Left colon (tissue), 2 donors: ENCODE measurements at regions not wholly inside any gene's neighbourhood (a gene's known extent, or its start where the extent isn't known, plus 50 kb on each side); places are given as distances from the start of the nearest gene placed in this dataset.

ENCODE experiments used
- ATAC-seq: fragments of 200-7000 bp; cut with Tn5 transposase; one replicate; pipeline ENCODE4 v1.9.1; 2020; ENCODE audit warnings: mild to moderate bottlenecking, moderate library complexity
- DNase-seq, 2 donors: peaks; one replicate each; pipeline ENCODE4 v3.0.0-alpha.2; 2020
- intact Hi-C, 2 donors: fragments of 100-400 bp; cut with DNase I in 1 of 2; cut with micrococcal nuclease in 1 of 2; formaldehyde crosslinking; loops; one replicate each; pipeline versions ENCODE4 v1.11.2 to v1.14.0; 2022; cut with DNase I, micrococcal nuclease
- donor health status: DM: no; HTN: no; CAD: no.
- donor health status: DM: yes; HTN: yes; CAD: no.

DNA sequence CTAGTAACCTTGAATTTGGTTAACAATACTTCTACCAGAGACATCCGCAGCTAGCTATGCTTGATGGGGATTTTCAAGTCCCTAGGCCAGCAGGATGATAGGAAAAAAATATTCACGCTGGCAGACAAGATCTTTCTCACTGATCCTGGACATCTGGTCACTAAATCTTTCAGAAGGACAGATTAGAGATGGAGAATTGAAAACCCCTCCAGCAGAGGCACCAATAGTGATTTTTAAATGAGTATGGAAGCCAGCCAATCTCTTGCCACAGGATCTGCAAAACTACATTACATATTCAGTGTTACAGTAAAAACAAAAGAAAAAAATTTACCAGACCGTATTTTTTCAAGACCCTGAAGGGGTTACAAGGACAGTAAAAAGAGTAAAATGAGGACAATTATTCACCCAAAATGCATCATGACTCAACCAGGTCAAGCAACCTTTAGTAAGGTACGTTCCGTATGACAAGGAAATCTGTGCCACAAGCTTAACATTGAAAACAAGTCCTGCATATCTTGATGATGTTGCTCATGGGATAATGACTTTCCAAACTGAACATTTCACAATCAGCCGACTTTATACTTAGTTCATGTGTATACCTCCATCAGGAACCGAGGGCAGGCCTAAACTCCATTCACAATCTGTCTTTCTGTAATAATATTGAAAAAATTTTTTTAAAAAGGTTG is 239.5 kb downstream of the GXYLT1 start:
- DNase-seq (no peak), ATAC-seq (no peak)
- intact Hi-C loops: no loop called here

DNA sequence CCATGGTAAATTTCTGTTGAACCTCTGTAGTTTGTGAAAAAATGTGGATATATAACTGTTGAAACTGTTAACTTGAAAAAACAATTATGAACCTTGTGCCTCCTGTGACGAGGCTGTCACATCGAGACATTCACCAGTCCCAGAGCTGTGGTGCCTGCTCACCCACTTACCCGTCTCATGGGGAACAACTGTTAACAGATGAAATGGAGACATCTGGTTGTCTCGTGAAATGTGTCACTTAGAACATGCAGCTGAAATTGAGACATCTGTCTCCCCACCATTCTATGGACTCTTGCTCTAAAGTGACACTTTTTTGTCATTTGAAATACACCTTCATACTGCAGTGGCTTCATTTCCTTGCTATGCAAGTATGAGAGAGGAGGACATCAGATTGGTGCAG is 240.6 kb downstream of the GXYLT1 start:
- ATAC-seq: no peak
- intact Hi-C loops: no loop called here
- DNase-seq: no peak

DNA sequence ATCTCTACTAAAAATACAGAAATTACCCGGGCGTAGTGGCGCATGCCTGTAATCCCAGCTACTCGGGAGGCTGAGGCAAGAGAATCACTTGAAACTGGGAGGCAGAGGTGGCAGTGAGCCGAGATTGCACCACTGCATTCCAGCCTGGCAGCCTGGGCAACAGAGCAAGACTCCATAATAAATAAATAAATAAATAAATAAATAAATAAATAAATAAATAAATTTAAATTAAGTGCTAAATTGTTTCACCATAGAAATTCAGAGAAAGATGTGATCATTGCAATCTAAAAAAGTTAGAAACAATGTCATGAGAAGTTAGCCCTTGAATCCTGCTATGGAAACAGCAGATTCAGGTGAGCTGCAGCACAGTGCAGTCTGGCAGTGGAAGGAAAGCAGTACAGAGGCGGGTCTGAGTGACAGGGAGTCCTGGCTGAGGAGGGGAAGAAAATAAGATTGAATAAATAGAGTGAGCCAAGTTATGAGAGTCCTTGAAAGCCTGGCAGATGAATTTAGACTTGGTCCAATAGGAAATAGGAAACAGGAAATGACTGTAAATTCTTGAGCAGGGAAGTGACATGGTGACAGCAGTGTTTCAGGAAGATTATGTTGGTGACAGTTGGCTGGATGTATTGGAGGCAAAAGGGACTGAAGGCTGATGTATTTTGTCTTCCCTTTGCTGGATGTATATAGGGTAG is 241.5 kb downstream of the GXYLT1 start:
- DNase-seq (no peak), ATAC-seq (no peak)
- intact Hi-C loops: no loop called here

DNA sequence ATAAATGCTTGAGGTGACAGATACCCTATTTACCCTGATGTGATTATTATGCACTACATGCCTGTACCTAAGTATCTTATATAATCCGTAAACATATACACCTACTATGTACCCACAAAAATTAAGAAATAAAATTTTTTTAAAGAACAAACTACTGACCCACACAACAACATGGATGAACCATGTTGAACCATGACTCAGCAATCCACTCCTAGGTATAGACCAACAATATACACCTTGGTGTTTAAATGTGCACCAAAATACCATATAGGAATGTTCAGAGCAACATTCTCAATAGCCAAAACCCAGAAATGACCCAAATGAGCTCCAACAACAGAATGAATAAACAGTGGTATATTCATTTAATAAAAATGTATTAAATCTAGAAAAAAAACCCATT is 245.1 kb downstream of the GXYLT1 start:
- ATAC-seq (no peak), DNase-seq (no peak)
- intact Hi-C loops: no loop called here

DNA sequence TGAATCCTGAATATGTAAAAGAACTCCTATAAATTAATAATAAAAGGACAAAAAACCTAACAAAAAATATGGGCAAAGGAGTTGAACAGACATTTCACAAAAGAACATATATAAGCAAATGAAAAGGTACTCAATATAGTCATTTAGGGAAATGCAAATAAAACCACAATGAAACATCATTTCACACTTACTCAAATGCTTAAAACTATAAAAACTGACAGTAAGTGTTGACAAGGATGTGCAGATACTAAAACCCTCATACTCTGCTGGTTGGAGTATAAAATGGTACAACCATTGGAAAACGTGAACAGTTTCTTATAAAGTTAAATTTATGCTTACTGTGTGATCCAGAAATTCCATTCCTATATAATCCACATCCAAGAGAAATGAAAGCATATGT is 247.1 kb downstream of the GXYLT1 start:
- ATAC-seq: no peak
- intact Hi-C loops: no loop called here
- DNase-seq: no peak

DNA sequence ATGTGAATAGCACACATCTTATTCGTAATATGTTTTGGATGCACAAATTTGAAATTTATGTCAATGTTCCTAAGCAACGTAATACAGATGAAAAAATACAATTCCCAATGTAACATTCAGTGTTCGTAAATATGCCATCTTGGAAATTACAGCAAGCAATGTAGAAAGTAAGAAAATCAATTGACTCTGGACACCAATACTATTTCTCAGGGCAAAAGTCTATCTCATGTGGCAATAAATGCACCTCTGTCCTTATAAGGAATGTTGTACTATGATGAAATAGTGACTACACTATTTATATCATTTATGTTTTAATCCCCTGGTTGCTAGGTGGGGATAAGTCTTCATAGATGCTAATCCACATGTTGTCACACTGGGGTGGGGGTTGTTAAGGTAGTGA is 251.2 kb downstream of the GXYLT1 start:
- ATAC-seq: no peak
- intact Hi-C loops: no loop called here
- no peak for DNase-seq

DNA sequence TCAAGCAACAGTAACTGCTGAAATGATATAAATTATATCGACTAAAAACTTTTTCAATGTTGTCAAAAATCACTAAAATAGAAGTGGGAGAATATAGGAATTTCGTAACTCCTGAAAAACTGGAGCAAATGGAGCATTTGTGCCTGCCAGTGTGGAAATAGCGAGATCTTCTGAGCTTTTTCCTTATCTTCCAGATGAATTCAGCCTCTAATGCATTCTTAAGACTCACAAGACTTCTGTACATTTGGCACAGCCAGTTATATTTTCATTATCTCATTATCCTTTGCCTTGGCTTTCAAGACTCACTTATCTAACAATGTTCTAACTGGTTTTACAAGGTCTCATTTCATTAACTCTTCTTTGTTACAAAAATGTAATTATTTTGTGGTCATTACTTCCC is 252.4 kb downstream of the GXYLT1 start:
- no peak for ATAC-seq
- no peak for DNase-seq
- intact Hi-C loops: no loop called here

DNA sequence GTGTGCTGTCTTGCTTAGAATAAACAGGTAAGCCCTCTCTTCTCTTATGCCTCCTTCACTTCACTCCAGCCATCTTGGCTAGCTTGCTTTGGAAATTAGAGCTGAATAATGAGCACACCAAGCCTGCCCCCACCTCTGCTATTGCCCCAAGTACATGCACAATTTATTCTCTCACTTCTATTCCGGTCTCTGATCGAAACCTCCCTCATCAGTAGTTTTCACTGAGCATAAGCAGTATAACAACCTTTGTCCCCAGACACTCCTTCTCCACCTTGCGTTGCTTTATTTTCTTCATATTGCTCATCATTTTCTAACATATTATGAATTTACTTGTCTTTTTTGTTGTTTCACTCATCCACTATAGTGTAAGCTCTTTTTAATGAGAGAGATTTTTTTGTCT is 253.4 kb downstream of the GXYLT1 start:
- intact Hi-C loops: no loop called here
- ATAC-seq (no peak), DNase-seq (no peak)

DNA sequence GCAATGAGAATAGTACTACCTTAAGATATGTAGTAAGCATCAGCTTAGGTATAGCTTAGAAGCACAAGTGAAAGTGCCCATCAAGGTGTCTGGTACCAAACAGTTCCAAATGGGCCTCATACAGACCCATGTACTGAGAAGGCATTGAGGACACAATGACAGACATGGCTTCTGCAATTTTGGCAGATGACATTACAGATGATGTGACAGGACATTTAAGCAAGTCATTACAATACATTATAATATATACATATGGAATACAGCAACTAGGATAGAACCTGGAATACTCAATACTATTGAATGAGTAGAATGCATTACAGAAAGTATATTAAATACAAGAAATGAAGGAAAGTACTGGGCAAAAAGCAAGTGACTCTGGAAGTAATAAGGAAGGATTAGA is 256.4 kb downstream of the GXYLT1 start:
- ATAC-seq (no peak), DNase-seq (no peak)
- intact Hi-C loops: no loop called here

DNA sequence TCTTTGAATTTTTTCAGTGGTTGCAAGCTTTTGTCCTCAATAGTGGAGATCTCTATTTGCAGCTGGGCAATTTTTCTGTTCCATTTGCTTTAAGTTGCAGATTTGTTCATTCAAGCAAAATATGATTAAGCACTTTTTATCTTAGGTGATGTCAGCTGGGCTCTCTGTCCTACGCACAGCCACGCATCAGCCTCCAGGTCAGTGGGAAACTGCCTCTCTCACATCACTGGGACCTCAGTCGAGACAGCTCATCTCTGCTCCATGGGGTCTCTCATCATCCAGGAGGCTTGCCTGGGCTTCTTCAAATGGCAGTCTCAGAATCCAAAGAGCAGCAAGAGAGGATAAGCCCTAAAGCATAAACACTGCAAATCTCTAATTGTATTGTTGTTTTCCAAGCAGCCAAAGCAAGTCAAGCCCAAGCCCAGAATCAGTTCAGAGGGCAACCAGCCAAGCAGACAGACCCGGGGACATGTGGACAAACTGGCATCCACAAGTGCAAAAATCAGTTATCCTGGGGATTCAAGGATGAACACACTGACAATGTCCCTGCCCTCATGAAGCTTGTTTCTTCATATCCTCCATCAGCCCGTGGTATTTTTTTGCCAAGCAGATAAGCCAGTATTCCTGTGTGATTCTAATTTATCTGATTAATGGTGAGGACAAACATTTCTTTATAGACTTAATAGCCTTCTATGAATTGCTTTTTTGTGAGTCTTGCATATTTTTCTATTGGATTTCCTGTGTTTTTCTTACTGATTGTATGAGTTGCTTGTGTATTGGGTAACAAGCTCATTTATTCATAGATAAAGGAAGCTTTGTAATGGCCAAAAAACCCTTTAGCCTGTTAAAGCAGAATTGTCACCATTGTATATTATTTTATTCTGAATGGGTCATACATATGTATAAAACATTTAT is 262.5 kb downstream of the GXYLT1 start:
- intact Hi-C loops: no loop called here
- ATAC-seq (no peak), DNase-seq (no peak)

DNA sequence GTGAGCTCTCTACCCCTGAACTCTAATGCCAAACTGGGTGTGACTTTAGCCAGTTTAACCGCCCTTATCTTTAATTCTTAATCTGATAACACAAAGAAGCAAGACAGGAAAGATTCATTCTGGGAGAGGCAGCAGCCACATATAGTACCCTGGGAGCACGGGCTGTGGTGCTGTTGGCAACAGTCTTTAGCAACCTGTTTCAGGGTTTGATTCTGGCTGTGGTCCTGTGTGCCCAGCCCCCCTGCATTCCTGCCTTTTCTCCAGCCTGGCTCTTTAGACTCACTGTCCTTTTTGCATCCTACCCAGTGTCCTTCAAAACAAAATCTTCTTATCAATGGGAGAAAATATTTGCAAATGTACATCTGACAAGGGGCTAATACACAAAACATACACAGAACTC is 275.2 kb downstream of the GXYLT1 start:
- DNase-seq: no peak
- ATAC-seq: no peak
- intact Hi-C loops: no loop called here

DNA sequence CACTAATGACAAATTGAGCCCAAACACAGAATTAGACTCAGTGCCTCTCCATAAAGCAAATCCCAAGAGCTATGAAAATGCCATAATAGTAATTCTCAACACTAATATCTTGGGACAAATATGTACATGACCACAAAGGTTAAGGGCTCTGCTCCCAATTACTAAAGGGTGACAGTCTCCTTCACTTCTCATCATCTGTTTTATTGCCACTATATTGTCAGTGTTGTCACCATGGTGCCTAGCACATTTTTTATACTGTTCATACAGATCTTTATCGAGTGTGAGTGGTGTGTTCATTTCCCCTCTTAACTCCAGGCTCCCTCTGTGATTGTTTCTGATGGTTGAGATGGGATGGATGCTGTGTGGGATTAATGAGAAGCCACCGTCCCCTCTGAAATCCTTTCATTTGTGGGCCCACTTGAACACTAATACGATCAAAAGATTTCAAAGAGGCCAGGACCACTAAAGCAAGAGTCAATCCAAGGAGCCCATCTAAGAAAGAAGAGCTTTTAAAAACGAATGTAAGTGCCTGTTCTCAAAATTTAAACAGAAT is 277.7 kb downstream of the GXYLT1 start:
- intact Hi-C loops: no loop called here
- no peak for DNase-seq
- ATAC-seq: no peak

DNA sequence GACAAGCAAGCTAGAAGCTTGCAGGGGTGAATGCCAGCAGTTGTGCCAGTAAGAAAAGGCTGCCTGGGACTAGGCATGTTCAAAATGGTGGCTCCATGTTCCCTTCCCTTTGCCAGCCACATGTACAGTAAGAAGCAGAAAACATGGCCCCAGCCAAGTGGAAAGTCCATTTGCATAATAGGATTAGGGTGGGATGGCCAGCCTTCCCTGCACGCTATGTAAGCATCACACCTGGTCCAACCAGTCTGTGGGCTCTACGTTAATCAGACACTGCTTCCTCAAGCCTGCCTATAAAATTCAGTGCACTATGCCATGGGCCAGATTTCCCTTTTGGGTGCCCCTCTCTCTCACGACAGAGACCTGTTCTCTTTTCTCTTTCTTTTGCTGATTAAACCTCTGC is 288.4 kb downstream of the GXYLT1 start:
- intact Hi-C loops: no loop called here
- ATAC-seq (no peak), DNase-seq (no peak)

DNA sequence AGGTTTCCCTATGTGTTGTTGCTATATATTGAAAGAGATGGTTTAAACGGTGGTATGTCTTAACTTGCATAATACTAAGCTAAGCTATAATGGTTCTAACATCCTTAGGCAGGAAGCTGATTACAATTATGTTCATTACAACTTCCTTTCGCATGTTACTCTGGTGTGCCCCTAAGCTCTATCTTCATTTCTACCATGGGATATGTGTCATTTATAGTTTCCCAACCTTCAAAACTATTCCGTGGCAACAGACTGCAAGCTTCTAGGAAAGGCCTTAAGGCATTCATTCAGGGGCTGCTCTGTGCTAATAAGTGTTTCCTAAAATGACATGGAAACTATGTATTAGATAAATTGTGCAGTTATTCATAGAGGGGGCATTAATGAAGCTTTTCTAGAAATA is 294.6 kb downstream of the GXYLT1 start:
- ATAC-seq: no peak
- DNase-seq: no peak
- intact Hi-C loops: no loop called here

DNA sequence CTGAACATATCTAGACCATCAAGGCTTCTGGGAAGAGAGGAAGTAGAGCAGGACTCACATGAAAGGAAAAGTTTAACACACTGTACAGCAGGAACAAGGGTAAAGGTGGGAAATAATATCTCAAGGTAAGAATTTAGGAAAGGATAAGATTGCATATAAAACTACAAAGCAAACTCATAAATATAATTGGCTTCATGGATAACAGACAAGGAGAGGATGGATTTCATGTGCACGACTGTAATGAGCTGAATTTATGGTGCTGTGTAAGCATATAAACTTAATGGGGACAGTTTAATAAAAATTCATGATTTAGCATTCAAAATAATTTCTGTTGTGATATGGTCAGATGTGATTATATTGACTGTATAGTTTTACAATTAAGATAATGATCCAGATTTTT is 298.0 kb downstream of the GXYLT1 start:
- ATAC-seq (no peak), DNase-seq (no peak)
- intact Hi-C loops: no loop called here

DNA sequence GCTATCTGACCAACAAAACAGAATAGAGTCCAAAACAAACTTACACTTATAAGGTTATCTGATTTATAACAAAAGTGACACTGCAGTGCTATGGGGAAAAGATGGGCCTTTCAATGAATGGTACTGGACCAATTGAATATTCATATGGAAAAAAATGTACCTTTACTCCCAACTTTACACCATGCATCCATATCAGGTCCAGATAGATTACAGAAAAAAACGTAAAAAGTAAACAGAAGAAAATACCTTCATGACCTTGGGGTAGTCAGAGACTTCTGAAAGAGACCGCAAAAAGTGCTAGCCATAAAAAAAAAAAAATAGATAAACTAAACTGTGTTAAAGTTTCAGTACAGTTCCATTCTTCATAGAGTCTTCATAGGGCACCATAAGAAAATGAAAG is 308.3 kb downstream of the GXYLT1 start:
- intact Hi-C loops: no loop called here
- ATAC-seq (no peak), DNase-seq (no peak)

DNA sequence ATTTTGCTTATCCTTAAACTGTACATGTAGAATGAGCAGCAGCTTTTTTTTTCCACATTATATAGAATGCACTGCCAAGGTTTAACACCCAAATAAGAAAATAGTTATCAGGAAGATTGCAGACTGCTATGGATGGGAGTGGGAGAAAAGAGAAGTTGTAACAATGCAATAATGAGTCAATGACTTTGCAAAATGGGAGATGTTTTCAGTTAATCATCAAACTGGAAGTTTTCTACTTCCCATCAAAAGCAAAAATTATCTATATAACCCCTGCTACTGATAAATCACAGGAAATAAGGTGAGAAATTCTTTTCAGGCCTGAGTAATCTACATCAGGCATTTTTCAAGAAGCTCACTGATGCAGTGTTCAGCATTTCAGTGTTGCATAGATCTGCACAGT is 309.1 kb downstream of the GXYLT1 start:
- no peak for DNase-seq
- ATAC-seq: no peak
- intact Hi-C loops: no loop called here

DNA sequence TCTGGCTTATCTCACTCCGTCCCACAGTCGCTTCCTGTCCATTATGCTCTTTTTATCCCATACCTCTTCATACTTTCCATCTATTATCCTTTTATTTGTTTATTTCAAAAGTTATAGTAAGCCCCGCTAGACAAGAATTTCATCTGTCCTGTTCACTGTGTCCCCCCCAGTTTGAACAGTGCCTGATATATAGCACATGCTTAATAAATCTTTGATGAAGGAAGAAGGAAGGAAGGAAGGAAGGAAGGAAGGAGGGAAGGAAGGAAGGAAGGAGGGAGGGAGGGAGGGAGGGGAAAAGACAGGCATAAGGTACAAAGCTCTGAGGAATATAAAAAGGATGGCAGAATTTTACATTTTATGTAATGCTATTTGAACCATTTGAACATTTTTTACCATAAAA is 324.7 kb downstream of the GXYLT1 start:
- intact Hi-C loops: no loop called here
- DNase-seq (no peak), ATAC-seq (no peak)

DNA sequence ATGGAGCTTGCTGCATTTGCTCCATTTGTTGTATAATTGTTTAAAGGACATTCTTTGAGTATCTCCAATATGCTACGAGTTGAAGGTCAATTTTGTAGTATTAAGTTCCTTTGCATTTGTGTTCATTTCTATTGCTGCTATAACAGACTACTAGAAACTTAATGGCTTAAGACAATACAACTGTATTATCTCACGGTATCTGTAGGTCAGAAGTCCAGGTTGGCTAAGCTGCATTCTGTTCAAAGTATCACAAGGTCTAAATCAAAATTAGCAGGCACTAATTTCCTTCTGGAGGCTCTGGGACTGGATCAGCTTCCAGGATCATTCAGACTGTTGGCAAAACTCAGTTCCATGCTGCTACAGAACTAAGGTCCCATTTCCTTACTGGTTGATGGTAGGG is 340.6 kb downstream of the GXYLT1 start:
- ATAC-seq: no peak
- intact Hi-C loops: no loop called here
- no peak for DNase-seq

DNA sequence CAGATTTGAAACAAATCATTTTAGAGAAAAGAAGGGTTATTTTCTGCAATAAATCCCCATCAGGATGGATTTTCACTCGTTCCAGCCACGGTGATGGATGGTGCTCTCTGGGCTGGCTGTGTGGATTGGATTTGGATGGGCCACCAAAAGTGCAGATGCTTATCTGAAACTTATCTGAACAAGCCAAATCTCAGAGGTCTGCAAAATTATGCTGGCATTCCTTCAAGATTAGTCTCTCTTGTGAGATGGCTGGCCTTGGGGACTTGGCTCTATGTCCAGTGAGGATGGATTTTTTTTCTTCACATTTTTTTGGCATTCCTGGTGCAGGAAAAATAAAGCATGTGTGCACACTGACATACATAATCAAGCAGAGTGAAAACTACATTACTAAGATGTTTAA is 341.9 kb downstream of the GXYLT1 start:
- intact Hi-C loops: no loop called here
- DNase-seq: no peak
- no peak for ATAC-seq
